Fibroblast of mammary gland (primary cell): ENCODE measurements at regions not wholly inside any gene's neighbourhood (a gene's known extent, or its start where the extent isn't known, plus 50 kb on each side); places are given as distances from the start of the nearest gene placed in this dataset.

Experiments
- DNase-seq: peaks from one replicate; pipeline ENCODE4 v3.0.0-alpha.2; 2010; ENCODE audit warnings: low read depth
- H3K4me3 ChIP-seq: 2 replicates; pipeline ENCODE4 v1.5.1; 2011; ENCODE audit warnings: low read depth, mild to moderate bottlenecking, low read length, moderate library complexity; ENCODE audit not compliant: control insufficient read depth
- CTCF ChIP-seq: conservative IDR thresholded peaks from 2 replicates; pipeline ENCODE4 v1.5.1; 2011; ENCODE audit warnings: low read depth, low read length, inconsistent platforms; ENCODE audit not compliant: control insufficient read depth, insufficient read depth

- DNase-seq = no peak
- H3K4me3 ChIP-seq = no peak overlapping the region
- no peak for TF ChIP-seq CTCF
These were observed 125.0 kb upstream of the EGLN3 start for GRCh38 chr14:34075826-34076225.

GRCh38 chr14:34075042-34075744 is 124.3 kb upstream of the EGLN3 start:
- TF ChIP-seq CTCF = no peak
- DNase-seq = no peak
- H3K4me3 ChIP-seq = no peak overlapping the region

GRCh38 chr14:34072921-34073320 is 122.0 kb upstream of the EGLN3 start:
- no peak overlapping the region for H3K4me3 ChIP-seq
- no peak for TF ChIP-seq CTCF
- no peak for DNase-seq

- no peak for DNase-seq
- no peak for TF ChIP-seq CTCF
- no peak overlapping the region for H3K4me3 ChIP-seq
These were observed 121.5 kb upstream of the EGLN3 start for GRCh38 chr14:34072401-34072800.

GRCh38 chr14:34070917-34071407 is 120.1 kb upstream of the EGLN3 start:
- no peak for TF ChIP-seq CTCF
- H3K4me3 ChIP-seq = no peak overlapping the region
- no peak for DNase-seq

- no peak for DNase-seq
- TF ChIP-seq CTCF = no peak
- H3K4me3 ChIP-seq = no peak overlapping the region
These were observed 119.1 kb upstream of the EGLN3 start for GRCh38 chr14:34069854-34070582.
